Smooth muscle cell (in vitro differentiated cells): ENCODE measurements at regions not wholly inside any gene's neighbourhood (a gene's known extent, or its start where the extent isn't known, plus 50 kb on each side); places are given as distances from the start of the nearest gene placed in this dataset.
"Not testable (repeated sequence)": the region's sequence is repeated elsewhere in the genome, so short reads cannot be mapped to it uniquely, and the experiment has no call there.

ENCODE experiments used
- DNase-seq: peaks from one replicate; lab custom pipeline; 2025; ENCODE audit not compliant: unreplicated experiment; lab: John Stamatoyannopoulos, UW
- H2AFZ ChIP-seq: fragments of 200-600 bp; sonication (generic); 2 replicates; pipeline ENCODE4 v1.6.0; 2016; ENCODE audit warnings: antibody characterized with exemption, low read depth, mild to moderate bottlenecking
- H3F3A ChIP-seq: fragments of 200-600 bp; sonication (generic); 2 replicates; pipeline ENCODE4 v1.6.0; 2017; ENCODE audit warnings: antibody characterized with exemption, low read depth
- H3K27ac ChIP-seq: fragments of 200-600 bp; sonication (generic); 2 replicates; pipeline ENCODE4 v1.5.1; 2016; ENCODE audit warnings: low read depth, mild to moderate bottlenecking
- H3K27me3 ChIP-seq: fragments of 200-600 bp; sonication (generic); 2 replicates; pipeline ENCODE4 v1.6.1; 2016; ENCODE audit warnings: low read depth, mild to moderate bottlenecking
- H3K36me3 ChIP-seq: fragments of 200-600 bp; sonication (generic); 2 replicates; pipeline ENCODE4 v1.5.1; 2016; ENCODE audit warnings: low read depth
- H3K4me1 ChIP-seq: fragments of 200-600 bp; sonication (generic); 2 replicates; pipeline ENCODE4 v1.5.1; 2016; ENCODE audit warnings: low read depth
- H3K4me2 ChIP-seq: fragments of 200-600 bp; sonication (generic); 2 replicates; pipeline ENCODE4 v1.6.0; 2016; ENCODE audit warnings: mild to moderate bottlenecking
- H3K4me3 ChIP-seq: fragments of 200-600 bp; sonication (generic); 2 replicates; pipeline ENCODE4 v1.5.1; 2016; ENCODE audit warnings: mild to moderate bottlenecking
- H3K79me2 ChIP-seq: fragments of 200-600 bp; sonication (generic); 2 replicates; pipeline ENCODE4 v1.6.0; 2016; ENCODE audit warnings: low read depth, mild to moderate bottlenecking
- H3K9ac ChIP-seq: fragments of 200-600 bp; sonication (generic); 2 replicates; pipeline ENCODE4 v1.6.0; 2016; ENCODE audit warnings: low read depth
- H3K9me3 ChIP-seq: fragments of 200-600 bp; sonication (generic); replicated peaks from 2 replicates; pipeline ENCODE4 v1.5.1; 2016; ENCODE audit warnings: low read depth
- H4K20me1 ChIP-seq: fragments of 200-600 bp; sonication (generic); 2 replicates; pipeline ENCODE4 v1.6.0; 2016; ENCODE audit warnings: low read depth
- WGBS: methylation state at CpG from one replicate; pipeline ENCODE4 v1.1.7; 2016; ENCODE audit warnings: low lambda C conversion rate; 5-methylcytosine and 5-hydroxymethylcytosine counted together
- TF ChIP-seq, protein P1 (sequence below): fragments of 200-600 bp; sonication (generic); IDR thresholded peaks from 2 replicates; pipeline ENCODE4 v1.5.1; 2017; ENCODE audit warnings: borderline replicate concordance, mild to moderate bottlenecking, antibody characterized with exemption; ENCODE audit not compliant: insufficient read depth, poor library complexity, severe bottlenecking

DNA sequence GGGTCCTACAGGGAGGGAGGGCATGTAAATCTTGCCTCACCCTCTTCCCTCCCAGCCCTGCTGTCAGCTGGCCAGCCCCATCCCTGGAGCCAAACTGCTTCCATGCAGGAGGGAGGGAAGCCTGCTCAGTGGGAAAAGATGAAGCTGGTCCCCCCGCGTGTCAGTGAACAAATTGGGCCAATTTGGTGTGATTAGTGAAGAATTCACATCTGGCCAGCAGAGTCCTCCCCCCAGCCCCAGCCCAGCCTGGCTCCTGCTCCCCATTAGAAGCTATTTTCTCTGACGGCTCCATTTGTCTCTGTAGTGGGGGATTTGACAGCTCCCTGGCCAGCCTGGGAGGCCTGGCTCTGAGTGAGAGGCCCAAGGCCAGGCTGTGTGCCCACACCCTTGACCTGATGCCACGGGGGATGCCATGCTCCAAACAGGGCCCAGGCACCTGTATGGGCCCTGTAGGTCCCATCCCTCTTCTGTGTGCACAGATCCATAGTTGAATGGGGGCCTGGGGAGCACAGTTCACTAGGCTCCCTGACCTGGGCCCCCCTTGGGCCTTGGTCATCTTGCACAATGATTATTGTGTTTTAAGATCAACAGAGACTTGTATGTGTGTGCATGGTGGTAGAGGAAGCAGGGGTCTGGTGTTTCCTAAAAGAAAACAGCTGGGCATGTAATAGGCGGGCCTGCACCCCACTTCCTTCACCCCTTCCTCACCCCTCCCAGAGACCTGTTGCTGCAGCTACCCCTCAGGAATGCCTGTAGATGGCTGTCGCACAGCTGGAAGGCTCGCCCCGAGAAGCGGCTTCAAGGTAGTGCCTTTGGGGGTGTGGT is 50.7 kb upstream of the TAC4 start:
- Histone ChIP-seq H3K27me3 (peaks cover 40% of the 10 kb centered on the region), H3K36me3 (no peaks in the 10 kb centered on the region), H3F3A (no peaks in the 10 kb centered on the region), H3K4me2 (no peak overlapping the region), H2AFZ (no peak overlapping the region), H3K27ac (no peak overlapping the region), H3K9me3 (no peaks in the 10 kb centered on the region), H4K20me1 (no peaks in the 10 kb centered on the region), H3K4me3 (no peak overlapping the region), H3K79me2 (no peaks in the 10 kb centered on the region), H3K4me1 (no peaks in the 10 kb centered on the region), H3K9ac (no peak overlapping the region)
- TF ChIP-seq, protein P1, sequence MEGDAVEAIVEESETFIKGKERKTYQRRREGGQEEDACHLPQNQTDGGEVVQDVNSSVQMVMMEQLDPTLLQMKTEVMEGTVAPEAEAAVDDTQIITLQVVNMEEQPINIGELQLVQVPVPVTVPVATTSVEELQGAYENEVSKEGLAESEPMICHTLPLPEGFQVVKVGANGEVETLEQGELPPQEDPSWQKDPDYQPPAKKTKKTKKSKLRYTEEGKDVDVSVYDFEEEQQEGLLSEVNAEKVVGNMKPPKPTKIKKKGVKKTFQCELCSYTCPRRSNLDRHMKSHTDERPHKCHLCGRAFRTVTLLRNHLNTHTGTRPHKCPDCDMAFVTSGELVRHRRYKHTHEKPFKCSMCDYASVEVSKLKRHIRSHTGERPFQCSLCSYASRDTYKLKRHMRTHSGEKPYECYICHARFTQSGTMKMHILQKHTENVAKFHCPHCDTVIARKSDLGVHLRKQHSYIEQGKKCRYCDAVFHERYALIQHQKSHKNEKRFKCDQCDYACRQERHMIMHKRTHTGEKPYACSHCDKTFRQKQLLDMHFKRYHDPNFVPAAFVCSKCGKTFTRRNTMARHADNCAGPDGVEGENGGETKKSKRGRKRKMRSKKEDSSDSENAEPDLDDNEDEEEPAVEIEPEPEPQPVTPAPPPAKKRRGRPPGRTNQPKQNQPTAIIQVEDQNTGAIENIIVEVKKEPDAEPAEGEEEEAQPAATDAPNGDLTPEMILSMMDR: no peak
- DNase-seq: no peak
- WGBS: 70% methylated on average over 9 of the region's 9 CpGs

GRCh38 chr17:49899191-49899485 is 51.3 kb upstream of the TAC4 start:
- Histone ChIP-seq H3K27ac (no peak overlapping the region), H3K36me3 (no peaks in the 10 kb centered on the region), H3K4me1 (no peaks in the 10 kb centered on the region), H3K4me3 (no peak overlapping the region), H4K20me1 (no peaks in the 10 kb centered on the region), H3K9me3 (no peaks in the 10 kb centered on the region), H3K79me2 (no peaks in the 10 kb centered on the region), H3K4me2 (no peak overlapping the region), H3K27me3 (peaks cover 40% of the 10 kb centered on the region), H3K9ac (no peak overlapping the region), H2AFZ (no peak overlapping the region), H3F3A (no peaks in the 10 kb centered on the region)
- TF ChIP-seq, protein P1: no peak
- WGBS: 29% methylated on average over 2 of the region's 2 CpGs
- DNase-seq: no peak

DNA sequence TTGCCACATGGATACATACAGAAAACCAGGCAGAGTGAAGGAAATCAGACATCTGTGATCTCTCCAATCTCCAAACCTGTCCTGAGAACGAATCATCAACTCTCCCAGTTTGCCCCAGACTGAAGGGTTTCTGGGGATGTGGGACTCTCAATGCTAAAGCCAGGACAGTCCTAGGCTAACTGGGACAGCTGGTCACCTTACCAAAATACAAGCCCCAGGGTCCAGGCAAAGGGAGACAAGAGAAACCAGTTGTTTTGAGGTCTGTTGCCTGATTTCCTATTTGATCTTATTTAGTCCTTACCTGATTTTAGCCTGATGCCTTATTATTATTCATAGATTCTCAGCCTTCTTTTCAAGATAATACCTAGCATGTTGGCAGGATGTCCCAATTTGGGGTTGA is 51.7 kb upstream of the TAC4 start:
- Histone ChIP-seq H3F3A (no peaks in the 10 kb centered on the region), H4K20me1 (no peaks in the 10 kb centered on the region), H3K4me2 (no peak overlapping the region), H3K9ac (no peak overlapping the region), H2AFZ (no peak overlapping the region), H3K36me3 (no peaks in the 10 kb centered on the region), H3K4me3 (no peak overlapping the region), H3K27me3 (peaks cover 40% of the 10 kb centered on the region), H3K27ac (no peak overlapping the region), H3K79me2 (no peaks in the 10 kb centered on the region), H3K4me1 (no peaks in the 10 kb centered on the region), H3K9me3 (no peaks in the 10 kb centered on the region)
- WGBS: 7% methylated on average over 1 of the region's 1 CpG
- TF ChIP-seq, protein P1: no peak
- DNase-seq: no peak

DNA sequence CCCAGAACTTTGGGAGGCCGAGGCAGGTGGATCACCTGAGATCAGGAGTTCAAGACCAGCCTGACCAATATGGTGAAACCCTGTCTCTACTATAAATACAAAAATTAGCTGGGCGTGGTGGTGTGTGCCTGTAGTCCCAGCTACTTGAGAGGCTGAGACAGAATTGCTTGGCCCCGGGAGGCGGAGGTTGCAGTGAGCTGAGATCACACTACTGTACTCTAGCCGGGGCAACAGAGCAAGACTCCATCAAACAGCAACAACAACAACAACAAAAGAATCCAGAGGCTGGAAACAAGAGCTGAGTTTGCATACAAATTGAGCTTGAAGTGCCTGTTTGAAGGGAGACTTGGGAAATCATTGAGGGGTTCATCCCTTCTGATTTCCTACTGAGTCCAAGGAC is 52.9 kb upstream of the TAC4 start:
- not testable (repeated sequence) for H3K27ac ChIP-seq, DNase-seq, H3K9ac ChIP-seq, H3K4me2 ChIP-seq, H3K9me3 ChIP-seq, H2AFZ ChIP-seq, H3K4me1 ChIP-seq, H3K79me2 ChIP-seq, H3K4me3 ChIP-seq, H4K20me1 ChIP-seq, H3K36me3 ChIP-seq, H3F3A ChIP-seq
- peaks cover 37% of the 10 kb centered on the region for H3K27me3 ChIP-seq
- 90% methylated on average over 5 of the region's 5 CpGs for WGBS
